Stomach (tissue), 4 donors: ENCODE measurements at regions not wholly inside any gene's neighbourhood (a gene's known extent, or its start where the extent isn't known, plus 50 kb on each side); places are given as distances from the start of the nearest gene placed in this dataset.

ENCODE experiments used
- EP300 ChIP-seq: sonication (generic); formaldehyde crosslinking; IDR thresholded peaks from one replicate; pipeline ENCODE4 v1.6.1; 2017; ENCODE audit warnings: antibody characterized with exemption
- POLR2A ChIP-seq, 4 donors: fragments of 450-650 bp; IDR thresholded peaks; one replicate each; pipeline ENCODE4 v1.6.1; 2016; ENCODE audit warnings: antibody characterized with exemption in 4 of 4, control low read depth in 2 of 4, mild to moderate bottlenecking in 1 of 4, moderate library complexity in 1 of 4
- POLR2AphosphoS5 ChIP-seq, 3 donors: sonication (generic); formaldehyde crosslinking; IDR thresholded peaks; one replicate each; pipeline ENCODE4 v1.6.1; 2016; ENCODE audit warnings: antibody characterized with exemption in 3 of 3
- TF ChIP-seq, protein P1 (sequence below), 7 experiments: fragments of 450-650 bp in 4 of 7; fragments of 200-600 bp in 3 of 7; sonication (generic) in 3 of 7; IDR thresholded peaks; one replicate each; pipeline ENCODE4 v1.5.1; 2016 to 2019; ENCODE audit warnings: antibody characterized with exemption in 7 of 7, control low read depth in 2 of 7, mild to moderate bottlenecking in 1 of 7

DNA sequence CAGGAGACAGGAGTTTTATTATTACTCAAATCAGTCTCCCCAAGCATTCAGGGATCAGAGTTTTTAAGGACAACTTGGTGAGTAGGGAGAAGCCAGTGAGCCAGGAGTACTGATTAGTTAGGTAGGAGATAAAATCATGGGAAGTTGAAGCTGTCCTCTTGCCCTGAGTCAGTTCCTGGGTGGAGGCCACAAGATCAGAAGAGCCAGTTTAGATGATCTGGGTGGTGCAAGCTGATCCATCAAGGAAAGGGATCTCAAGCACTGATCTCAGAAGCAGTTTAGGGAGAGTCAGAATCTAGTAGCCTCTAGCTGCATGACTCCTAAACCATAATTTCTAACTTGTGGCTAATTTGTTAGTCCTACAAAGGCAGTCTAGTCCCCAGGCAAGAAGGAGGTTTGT lies 706.5 kb upstream of the MAP3K7 start:
- TF ChIP-seq POLR2A (IDR thresholded peaks at IDR 0.05) (no peak), EP300 (no peak), POLR2AphosphoS5 (IDR thresholded peaks at IDR 0.05) (no peak)
- TF ChIP-seq, protein P1, sequence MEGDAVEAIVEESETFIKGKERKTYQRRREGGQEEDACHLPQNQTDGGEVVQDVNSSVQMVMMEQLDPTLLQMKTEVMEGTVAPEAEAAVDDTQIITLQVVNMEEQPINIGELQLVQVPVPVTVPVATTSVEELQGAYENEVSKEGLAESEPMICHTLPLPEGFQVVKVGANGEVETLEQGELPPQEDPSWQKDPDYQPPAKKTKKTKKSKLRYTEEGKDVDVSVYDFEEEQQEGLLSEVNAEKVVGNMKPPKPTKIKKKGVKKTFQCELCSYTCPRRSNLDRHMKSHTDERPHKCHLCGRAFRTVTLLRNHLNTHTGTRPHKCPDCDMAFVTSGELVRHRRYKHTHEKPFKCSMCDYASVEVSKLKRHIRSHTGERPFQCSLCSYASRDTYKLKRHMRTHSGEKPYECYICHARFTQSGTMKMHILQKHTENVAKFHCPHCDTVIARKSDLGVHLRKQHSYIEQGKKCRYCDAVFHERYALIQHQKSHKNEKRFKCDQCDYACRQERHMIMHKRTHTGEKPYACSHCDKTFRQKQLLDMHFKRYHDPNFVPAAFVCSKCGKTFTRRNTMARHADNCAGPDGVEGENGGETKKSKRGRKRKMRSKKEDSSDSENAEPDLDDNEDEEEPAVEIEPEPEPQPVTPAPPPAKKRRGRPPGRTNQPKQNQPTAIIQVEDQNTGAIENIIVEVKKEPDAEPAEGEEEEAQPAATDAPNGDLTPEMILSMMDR (IDR thresholded peaks at IDR 0.05) = no peak
